OCI-LY7 (cell line): ENCODE measurements at regions not wholly inside any gene's neighbourhood (a gene's known extent, or its start where the extent isn't known, plus 50 kb on each side); places are given as distances from the start of the nearest gene placed in this dataset.

Source experiments
- CTCF ChIP-seq: fragments of 200-600 bp; sonication (generic); conservative IDR thresholded peaks from 2 replicates; pipeline ENCODE4 v1.5.1; 2014; ENCODE audit warnings: mild to moderate bottlenecking, antibody characterized with exemption, low read length, moderate library complexity, mixed read lengths
- EZH2phosphoT487 ChIP-seq: fragments of 200-600 bp; sonication (generic); IDR thresholded peaks from 2 replicates; pipeline ENCODE4 v1.6.1; 2018; ENCODE audit warnings: low read depth, borderline replicate concordance, mild to moderate bottlenecking, mixed run types, antibody characterized with exemption, low read length, moderate library complexity, mixed read lengths

GRCh38 chr6:45772886-45773495 is 242.7 kb downstream of the CLIC5 start:
- TF ChIP-seq CTCF: no peak
- TF ChIP-seq EZH2phosphoT487: no peak
